B cell (primary cell): ENCODE measurements at regions not wholly inside any gene's neighbourhood (a gene's known extent, or its start where the extent isn't known, plus 50 kb on each side); places are given as distances from the start of the nearest gene placed in this dataset.

Experiments used
- EZH2 ChIP-seq: IDR thresholded peaks from 2 replicates; pipeline ENCODE4 v1.6.1; 2012; ENCODE audit warnings: borderline replicate concordance, low read depth, mild to moderate bottlenecking, moderate library complexity, low read length; ENCODE audit not compliant: insufficient read depth, poor library complexity, severe bottlenecking
- TF ChIP-seq, protein P1 (sequence below): fragments of 200-600 bp; IDR thresholded peaks from one replicate; pipeline ENCODE4 v1.8.0; 2022; ENCODE audit warnings: antibody characterized with exemption, mild to moderate bottlenecking

DNA sequence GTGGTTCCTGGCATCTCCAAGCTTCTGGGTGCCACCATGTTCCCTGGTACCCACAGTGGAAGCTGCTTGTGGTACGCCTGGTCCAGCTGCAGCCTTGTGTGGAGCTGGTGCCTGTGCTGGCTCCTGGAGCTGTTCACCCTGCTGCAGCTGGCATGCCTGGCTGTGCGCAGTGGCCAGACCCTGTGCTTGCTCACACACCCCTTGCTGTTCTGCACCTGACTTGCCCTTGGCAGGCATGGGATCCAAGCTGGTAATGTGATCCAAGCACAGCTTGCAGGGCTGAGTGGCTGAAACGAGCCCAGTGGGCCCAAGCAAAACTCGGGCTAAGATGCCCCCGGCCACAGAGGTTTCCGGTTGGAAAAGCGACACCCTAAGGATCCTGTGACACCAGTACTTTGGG lies 104.7 kb upstream of the CLMP start:
- TF ChIP-seq, protein P1, sequence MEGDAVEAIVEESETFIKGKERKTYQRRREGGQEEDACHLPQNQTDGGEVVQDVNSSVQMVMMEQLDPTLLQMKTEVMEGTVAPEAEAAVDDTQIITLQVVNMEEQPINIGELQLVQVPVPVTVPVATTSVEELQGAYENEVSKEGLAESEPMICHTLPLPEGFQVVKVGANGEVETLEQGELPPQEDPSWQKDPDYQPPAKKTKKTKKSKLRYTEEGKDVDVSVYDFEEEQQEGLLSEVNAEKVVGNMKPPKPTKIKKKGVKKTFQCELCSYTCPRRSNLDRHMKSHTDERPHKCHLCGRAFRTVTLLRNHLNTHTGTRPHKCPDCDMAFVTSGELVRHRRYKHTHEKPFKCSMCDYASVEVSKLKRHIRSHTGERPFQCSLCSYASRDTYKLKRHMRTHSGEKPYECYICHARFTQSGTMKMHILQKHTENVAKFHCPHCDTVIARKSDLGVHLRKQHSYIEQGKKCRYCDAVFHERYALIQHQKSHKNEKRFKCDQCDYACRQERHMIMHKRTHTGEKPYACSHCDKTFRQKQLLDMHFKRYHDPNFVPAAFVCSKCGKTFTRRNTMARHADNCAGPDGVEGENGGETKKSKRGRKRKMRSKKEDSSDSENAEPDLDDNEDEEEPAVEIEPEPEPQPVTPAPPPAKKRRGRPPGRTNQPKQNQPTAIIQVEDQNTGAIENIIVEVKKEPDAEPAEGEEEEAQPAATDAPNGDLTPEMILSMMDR: no peak
- TF ChIP-seq EZH2: no peak
